Tibial artery (tissue), 4 donors: ENCODE measurements at regions not wholly inside any gene's neighbourhood (a gene's known extent, or its start where the extent isn't known, plus 50 kb on each side); places are given as distances from the start of the nearest gene placed in this dataset.
"Not testable (repeated sequence)": the region's sequence is repeated elsewhere in the genome, so short reads cannot be mapped to it uniquely, and the experiment has no call there.

Experiments
- DNase-seq, 2 donors: peaks; one replicate each; pipeline ENCODE4 v3.0.0-alpha.2; 2019
- H3K27ac ChIP-seq, 2 donors: fragments of 200-600 bp; sonication (generic) in 1 of 2; 1 replicate in 1 of 2; 2 replicates in 1 of 2; pipeline ENCODE4 v1.5.1; 2018 to 2019; ENCODE audit warnings: mild to moderate bottlenecking in 1 of 2
- H3K27me3 ChIP-seq, 2 donors: fragments of 200-600 bp; sonication (generic) in 1 of 2; one replicate each; pipeline versions ENCODE4 v1.5.1 to v1.6.0; 2016 to 2019
- H3K36me3 ChIP-seq, 3 donors: fragments of 200-600 bp; sonication (generic) in 2 of 3; one replicate each; pipeline ENCODE4 v1.5.1; 2016 to 2019; ENCODE audit warnings: mild to moderate bottlenecking in 2 of 3
- H3K4me1 ChIP-seq, 4 donors: fragments of 200-600 bp; sonication (generic) in 2 of 4; 1 replicate in 3 of 4; 2 replicates in 1 of 4; pipeline ENCODE4 v1.5.1; 2016 to 2019
- H3K4me3 ChIP-seq, 2 donors: fragments of 200-600 bp; sonication (generic) in 1 of 2; 1 replicate in 1 of 2; 2 replicates in 1 of 2; pipeline ENCODE4 v1.5.1; 2018 to 2019; ENCODE audit warnings: mild to moderate bottlenecking in 2 of 2
- H3K9me3 ChIP-seq, 3 donors: fragments of 200-600 bp; sonication (generic) in 1 of 3; one replicate each; pipeline ENCODE4 v1.5.1; 2016 to 2019
- intact Hi-C: fragments of 100-400 bp; cut with DNase I; formaldehyde crosslinking; loops from one replicate; pipeline ENCODE4 v1.15.0; 2023; ENCODE audit warnings: low total_unique reads
- TF ChIP-seq, protein P1 (sequence below), 2 experiments: fragments of 200-600 bp in 1 of 2; fragments of 450-650 bp in 1 of 2; IDR thresholded peaks; one replicate each; pipeline ENCODE4 v1.5.1; 2017 to 2019; ENCODE audit warnings: antibody characterized with exemption in 2 of 2, mild to moderate bottlenecking in 1 of 2, moderate library complexity in 1 of 2

DNA sequence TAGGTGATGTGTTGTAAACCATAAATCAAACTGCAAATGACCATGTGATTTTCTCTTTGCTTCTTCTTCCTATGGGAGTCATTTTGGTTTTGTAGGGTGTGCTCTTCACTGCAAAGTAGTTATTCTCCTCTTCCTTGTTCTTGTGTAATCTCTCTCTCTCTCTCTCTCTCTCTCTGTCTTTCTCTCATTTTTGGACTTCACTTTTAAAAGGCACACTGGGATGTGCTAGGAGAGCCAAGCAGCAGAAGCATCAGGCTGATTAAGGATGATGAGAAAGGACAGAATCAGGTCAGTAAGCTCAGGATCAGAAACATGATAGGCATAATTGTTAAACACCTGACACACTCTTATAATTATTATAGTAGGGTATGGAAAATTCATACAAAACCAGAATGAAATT lies 505.3 kb upstream of the ZNF608 start:
- no peak overlapping the region for H3K27ac ChIP-seq
- H3K27me3 ChIP-seq, result no peaks in the 10 kb centered on the region
- H3K4me1 ChIP-seq, result no peaks in the 10 kb centered on the region
- intact Hi-C loops, result no loop called here
- TF ChIP-seq, protein P1, sequence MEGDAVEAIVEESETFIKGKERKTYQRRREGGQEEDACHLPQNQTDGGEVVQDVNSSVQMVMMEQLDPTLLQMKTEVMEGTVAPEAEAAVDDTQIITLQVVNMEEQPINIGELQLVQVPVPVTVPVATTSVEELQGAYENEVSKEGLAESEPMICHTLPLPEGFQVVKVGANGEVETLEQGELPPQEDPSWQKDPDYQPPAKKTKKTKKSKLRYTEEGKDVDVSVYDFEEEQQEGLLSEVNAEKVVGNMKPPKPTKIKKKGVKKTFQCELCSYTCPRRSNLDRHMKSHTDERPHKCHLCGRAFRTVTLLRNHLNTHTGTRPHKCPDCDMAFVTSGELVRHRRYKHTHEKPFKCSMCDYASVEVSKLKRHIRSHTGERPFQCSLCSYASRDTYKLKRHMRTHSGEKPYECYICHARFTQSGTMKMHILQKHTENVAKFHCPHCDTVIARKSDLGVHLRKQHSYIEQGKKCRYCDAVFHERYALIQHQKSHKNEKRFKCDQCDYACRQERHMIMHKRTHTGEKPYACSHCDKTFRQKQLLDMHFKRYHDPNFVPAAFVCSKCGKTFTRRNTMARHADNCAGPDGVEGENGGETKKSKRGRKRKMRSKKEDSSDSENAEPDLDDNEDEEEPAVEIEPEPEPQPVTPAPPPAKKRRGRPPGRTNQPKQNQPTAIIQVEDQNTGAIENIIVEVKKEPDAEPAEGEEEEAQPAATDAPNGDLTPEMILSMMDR (IDR thresholded peaks at IDR 0.05), result no peak
- no peak overlapping the region for H3K4me3 ChIP-seq
- no peaks in the 10 kb centered on the region for H3K36me3 ChIP-seq
- no peak for DNase-seq
- peaks cover 0 to 6% (median 0%) of the 10 kb centered on the region in 3 donors for H3K9me3 ChIP-seq

DNA sequence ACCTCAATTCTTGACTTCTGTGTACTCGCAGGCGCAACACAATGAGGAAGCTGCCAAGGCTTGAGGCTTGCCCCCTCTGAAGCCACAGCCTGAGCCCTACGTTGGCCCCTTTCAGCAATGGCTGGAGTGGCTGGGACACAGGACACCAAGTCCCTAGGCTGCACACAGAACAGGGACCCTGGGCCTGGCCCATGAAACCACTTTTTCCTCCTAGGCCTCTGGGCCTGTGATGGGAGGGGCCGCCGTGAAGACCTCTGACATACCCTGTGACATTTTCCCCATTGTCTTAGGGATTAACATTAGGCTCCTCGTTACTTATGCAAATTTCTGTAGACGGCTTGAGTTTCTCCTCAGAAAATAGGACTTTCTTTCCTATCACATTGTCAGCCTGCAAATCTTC lies 507.2 kb upstream of the ZNF608 start:
- H3K9me3 ChIP-seq, H3K36me3 ChIP-seq, H3K27ac ChIP-seq, intact Hi-C loops, H3K27me3 ChIP-seq, DNase-seq, H3K4me1 ChIP-seq, H3K4me3 ChIP-seq: not testable (repeated sequence)

DNA sequence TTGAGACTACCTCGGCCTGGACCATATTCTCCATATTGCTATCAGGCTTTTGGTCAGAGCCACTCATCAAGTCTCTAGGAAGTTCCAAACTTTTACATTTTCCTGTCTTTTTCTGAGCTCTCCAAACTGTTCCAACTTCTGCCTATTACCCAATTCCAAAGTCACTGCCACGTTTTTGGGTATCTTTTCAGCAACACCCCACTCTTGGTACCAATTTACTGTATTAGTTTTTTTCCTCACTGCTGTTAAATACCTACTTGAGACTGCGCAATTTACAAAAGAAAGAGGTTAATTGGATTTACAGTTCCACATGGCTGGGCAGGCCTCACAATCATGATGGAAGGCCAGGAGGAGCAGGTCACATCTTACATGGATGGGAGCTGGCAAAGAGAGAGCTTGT lies 507.8 kb upstream of the ZNF608 start:
- Histone ChIP-seq H3K4me3 (no peak overlapping the region), H3K27ac (no peak overlapping the region), H3K36me3 (no peaks in the 10 kb centered on the region), H3K9me3 (peaks cover 0 to 6% (median 0%) of the 10 kb centered on the region in 3 donors), H3K27me3 (no peaks in the 10 kb centered on the region), H3K4me1 (no peaks in the 10 kb centered on the region)
- intact Hi-C loops, result no loop called here
- TF ChIP-seq, protein P1 (IDR thresholded peaks at IDR 0.05), result no peak
- DNase-seq, result no peak

- H3K36me3 ChIP-seq, result no peaks in the 10 kb centered on the region
- no peak overlapping the region for H3K4me3 ChIP-seq
- no peak for DNase-seq
- no peak overlapping the region for H3K27ac ChIP-seq
- no peaks in the 10 kb centered on the region for H3K4me1 ChIP-seq
- H3K27me3 ChIP-seq, result no peaks in the 10 kb centered on the region
- H3K9me3 ChIP-seq, result peaks cover 0 to 6% (median 0%) of the 10 kb centered on the region in 3 donors
- TF ChIP-seq, protein P1 (IDR thresholded peaks at IDR 0.05), result no peak
- intact Hi-C loops, result no loop called here
Measured at GRCh38 chr5:125256296-125256695, 509.9 kb upstream of the ZNF608 start.

GRCh38 chr5:125257057-125257972 lies 510.9 kb upstream of the ZNF608 start:
- H3K27me3 ChIP-seq, result no peaks in the 10 kb centered on the region
- no peaks in the 10 kb centered on the region for H3K36me3 ChIP-seq
- no peaks in the 10 kb centered on the region for H3K4me1 ChIP-seq
- TF ChIP-seq, protein P1 (IDR thresholded peaks at IDR 0.05), result no peak
- no peak overlapping the region for H3K27ac ChIP-seq
- H3K9me3 ChIP-seq, result peaks cover 0 to 6% (median 4%) of the 10 kb centered on the region in 3 donors
- H3K4me3 ChIP-seq, result no peak overlapping the region
- intact Hi-C loops, result no loop called here
- DNase-seq, result no peak

DNA sequence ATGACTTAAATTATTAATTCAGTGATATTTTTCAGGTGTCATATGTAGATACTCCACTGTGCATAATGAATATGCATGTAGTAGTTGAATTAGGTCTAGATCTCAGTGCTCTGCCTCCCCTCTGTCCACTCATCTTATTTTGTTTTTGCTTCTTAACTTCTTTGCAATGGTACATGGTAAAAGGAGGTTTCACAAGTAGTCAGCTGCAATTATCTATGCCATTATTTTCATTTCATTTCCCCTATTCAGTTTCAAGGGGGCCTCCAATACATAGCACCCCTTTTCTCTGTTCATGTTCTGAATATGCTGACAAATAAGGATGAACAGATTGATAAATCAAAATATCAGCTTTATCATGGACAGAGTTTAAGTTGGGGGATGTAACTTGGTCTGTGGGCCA lies 511.6 kb upstream of the ZNF608 start:
- no peaks in the 10 kb centered on the region for H3K27me3 ChIP-seq
- no peaks in the 10 kb centered on the region for H3K36me3 ChIP-seq
- DNase-seq, result no peak
- TF ChIP-seq, protein P1 (IDR thresholded peaks at IDR 0.05), result no peak
- H3K4me1 ChIP-seq, result no peaks in the 10 kb centered on the region
- intact Hi-C loops, result no loop called here
- no peak overlapping the region for H3K27ac ChIP-seq
- no peak overlapping the region for H3K4me3 ChIP-seq
- peaks cover 0 to 6% (median 4%) of the 10 kb centered on the region in 3 donors for H3K9me3 ChIP-seq
